Ishikawa (cell line): ENCODE measurements at regions not wholly inside any gene's neighbourhood (a gene's known extent, or its start where the extent isn't known, plus 50 kb on each side); places are given as distances from the start of the nearest gene placed in this dataset.

Experiments
- CEBPB ChIP-seq: IDR thresholded peaks from 2 replicates; pipeline ENCODE4 v1.6.1; 2012
- CREB1 ChIP-seq: IDR thresholded peaks from 2 replicates; pipeline ENCODE4 v1.6.1; 2012; ENCODE audit warnings: low read depth
- EP300 ChIP-seq: IDR thresholded peaks from 2 replicates; pipeline ENCODE4 v1.6.1; 2012; ENCODE audit warnings: borderline replicate concordance
- RAD21 ChIP-seq: IDR thresholded peaks from 2 replicates; pipeline ENCODE4 v1.6.1; 2012; ENCODE audit warnings: low read depth
- TAF1 ChIP-seq: IDR thresholded peaks from 2 replicates; pipeline ENCODE4 v1.6.1; 2012; ENCODE audit warnings: low read depth, mild to moderate bottlenecking
- TCF12 ChIP-seq: IDR thresholded peaks from 2 replicates; pipeline ENCODE4 v1.6.1; 2012; ENCODE audit warnings: low read depth
- TEAD4 ChIP-seq: IDR thresholded peaks from 2 replicates; pipeline ENCODE4 v1.6.1; 2012
- ZBTB7A ChIP-seq: IDR thresholded peaks from 2 replicates; pipeline ENCODE4 v1.6.1; 2012; ENCODE audit warnings: low read depth
- TF ChIP-seq, protein P1 (sequence below): IDR thresholded peaks from 2 replicates; pipeline ENCODE4 v1.6.1; 2012
- TF ChIP-seq, protein P2 (sequence below): IDR thresholded peaks from 2 replicates; pipeline ENCODE4 v1.6.1; 2012; ENCODE audit warnings: low read depth, mild to moderate bottlenecking

DNA sequence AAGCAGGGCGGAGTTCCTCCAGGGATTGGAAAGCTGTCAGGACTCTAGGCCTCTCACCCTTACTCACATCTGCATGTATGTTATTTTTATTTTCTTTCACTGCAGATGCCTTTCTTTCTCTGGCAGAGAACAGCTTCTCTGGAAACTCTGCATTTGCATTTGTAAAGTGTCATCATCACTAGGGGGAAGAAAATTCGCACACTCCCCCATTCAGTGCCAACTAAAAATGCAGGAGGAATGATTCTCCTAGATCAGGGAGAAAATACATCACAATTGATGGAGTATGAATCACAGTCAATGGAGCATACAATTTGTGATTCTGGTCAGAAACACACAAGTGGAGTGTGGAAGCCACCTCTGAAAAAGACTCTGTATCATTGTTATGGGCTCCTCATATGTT lies 351.4 kb upstream of the FTMT start:
- TF ChIP-seq, protein P1, sequence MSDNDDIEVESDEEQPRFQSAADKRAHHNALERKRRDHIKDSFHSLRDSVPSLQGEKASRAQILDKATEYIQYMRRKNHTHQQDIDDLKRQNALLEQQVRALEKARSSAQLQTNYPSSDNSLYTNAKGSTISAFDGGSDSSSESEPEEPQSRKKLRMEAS: no peak
- no peak for TF ChIP-seq RAD21
- no peak for TF ChIP-seq CREB1
- TF ChIP-seq CEBPB: no peak
- TF ChIP-seq, protein P2, sequence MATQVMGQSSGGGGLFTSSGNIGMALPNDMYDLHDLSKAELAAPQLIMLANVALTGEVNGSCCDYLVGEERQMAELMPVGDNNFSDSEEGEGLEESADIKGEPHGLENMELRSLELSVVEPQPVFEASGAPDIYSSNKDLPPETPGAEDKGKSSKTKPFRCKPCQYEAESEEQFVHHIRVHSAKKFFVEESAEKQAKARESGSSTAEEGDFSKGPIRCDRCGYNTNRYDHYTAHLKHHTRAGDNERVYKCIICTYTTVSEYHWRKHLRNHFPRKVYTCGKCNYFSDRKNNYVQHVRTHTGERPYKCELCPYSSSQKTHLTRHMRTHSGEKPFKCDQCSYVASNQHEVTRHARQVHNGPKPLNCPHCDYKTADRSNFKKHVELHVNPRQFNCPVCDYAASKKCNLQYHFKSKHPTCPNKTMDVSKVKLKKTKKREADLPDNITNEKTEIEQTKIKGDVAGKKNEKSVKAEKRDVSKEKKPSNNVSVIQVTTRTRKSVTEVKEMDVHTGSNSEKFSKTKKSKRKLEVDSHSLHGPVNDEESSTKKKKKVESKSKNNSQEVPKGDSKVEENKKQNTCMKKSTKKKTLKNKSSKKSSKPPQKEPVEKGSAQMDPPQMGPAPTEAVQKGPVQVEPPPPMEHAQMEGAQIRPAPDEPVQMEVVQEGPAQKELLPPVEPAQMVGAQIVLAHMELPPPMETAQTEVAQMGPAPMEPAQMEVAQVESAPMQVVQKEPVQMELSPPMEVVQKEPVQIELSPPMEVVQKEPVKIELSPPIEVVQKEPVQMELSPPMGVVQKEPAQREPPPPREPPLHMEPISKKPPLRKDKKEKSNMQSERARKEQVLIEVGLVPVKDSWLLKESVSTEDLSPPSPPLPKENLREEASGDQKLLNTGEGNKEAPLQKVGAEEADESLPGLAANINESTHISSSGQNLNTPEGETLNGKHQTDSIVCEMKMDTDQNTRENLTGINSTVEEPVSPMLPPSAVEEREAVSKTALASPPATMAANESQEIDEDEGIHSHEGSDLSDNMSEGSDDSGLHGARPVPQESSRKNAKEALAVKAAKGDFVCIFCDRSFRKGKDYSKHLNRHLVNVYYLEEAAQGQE: no peak
- TF ChIP-seq TAF1: no peak
- TF ChIP-seq TCF12: no peak
- no peak for TF ChIP-seq ZBTB7A
- no peak for TF ChIP-seq EP300
- no peak for TF ChIP-seq TEAD4
